B cell (primary cell): ENCODE measurements at regions not wholly inside any gene's neighbourhood (a gene's known extent, or its start where the extent isn't known, plus 50 kb on each side); places are given as distances from the start of the nearest gene placed in this dataset.

Experiments used
- EZH2 ChIP-seq: IDR thresholded peaks from 2 replicates; pipeline ENCODE4 v1.6.1; 2012; ENCODE audit warnings: borderline replicate concordance, low read depth, mild to moderate bottlenecking, moderate library complexity, low read length; ENCODE audit not compliant: insufficient read depth, poor library complexity, severe bottlenecking
- TF ChIP-seq, protein P1 (sequence below): fragments of 200-600 bp; IDR thresholded peaks from one replicate; pipeline ENCODE4 v1.8.0; 2022; ENCODE audit warnings: antibody characterized with exemption, mild to moderate bottlenecking

GRCh38 chr20:40434122-40434521 is 254.9 kb downstream of the MAFB start:
- TF ChIP-seq, protein P1, sequence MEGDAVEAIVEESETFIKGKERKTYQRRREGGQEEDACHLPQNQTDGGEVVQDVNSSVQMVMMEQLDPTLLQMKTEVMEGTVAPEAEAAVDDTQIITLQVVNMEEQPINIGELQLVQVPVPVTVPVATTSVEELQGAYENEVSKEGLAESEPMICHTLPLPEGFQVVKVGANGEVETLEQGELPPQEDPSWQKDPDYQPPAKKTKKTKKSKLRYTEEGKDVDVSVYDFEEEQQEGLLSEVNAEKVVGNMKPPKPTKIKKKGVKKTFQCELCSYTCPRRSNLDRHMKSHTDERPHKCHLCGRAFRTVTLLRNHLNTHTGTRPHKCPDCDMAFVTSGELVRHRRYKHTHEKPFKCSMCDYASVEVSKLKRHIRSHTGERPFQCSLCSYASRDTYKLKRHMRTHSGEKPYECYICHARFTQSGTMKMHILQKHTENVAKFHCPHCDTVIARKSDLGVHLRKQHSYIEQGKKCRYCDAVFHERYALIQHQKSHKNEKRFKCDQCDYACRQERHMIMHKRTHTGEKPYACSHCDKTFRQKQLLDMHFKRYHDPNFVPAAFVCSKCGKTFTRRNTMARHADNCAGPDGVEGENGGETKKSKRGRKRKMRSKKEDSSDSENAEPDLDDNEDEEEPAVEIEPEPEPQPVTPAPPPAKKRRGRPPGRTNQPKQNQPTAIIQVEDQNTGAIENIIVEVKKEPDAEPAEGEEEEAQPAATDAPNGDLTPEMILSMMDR = no peak
- TF ChIP-seq EZH2 = no peak
